Natural killer cell (primary cell): ENCODE measurements at regions not wholly inside any gene's neighbourhood (a gene's known extent, or its start where the extent isn't known, plus 50 kb on each side); places are given as distances from the start of the nearest gene placed in this dataset.

Experiments
- ATAC-seq, 3 donors: fragments of 150-1000 bp in 2 of 3; fragments of 200-7000 bp in 1 of 3; cut with Tn5 transposase; 1 replicate in 1 of 3; 2 replicates in 2 of 3; pipeline ENCODE4 v1.10.0; 2021; ENCODE audit warnings: mild to moderate bottlenecking in 2 of 3, moderate library complexity in 2 of 3
- DNase-seq, 2 donors: peaks; one replicate each; pipeline versions ENCODE4 v3.0.0 to v3.0.0-alpha.2; 2013 to 2021; ENCODE audit warnings: mixed read lengths in 1 of 2
- H3K27ac ChIP-seq: one replicate; pipeline ENCODE4 v1.5.1; 2013; ENCODE audit warnings: mild to moderate bottlenecking, low read length
- H3K27me3 ChIP-seq: one replicate; pipeline ENCODE4 v1.6.1; 2013; ENCODE audit warnings: low read length; ENCODE audit not compliant: control insufficient read depth, insufficient read depth
- H3K36me3 ChIP-seq: one replicate; pipeline ENCODE4 v1.6.1; 2013; ENCODE audit warnings: low read length; ENCODE audit not compliant: control insufficient read depth, insufficient read depth
- H3K4me1 ChIP-seq: one replicate; pipeline ENCODE4 v1.6.1; 2013; ENCODE audit warnings: low read length; ENCODE audit not compliant: control insufficient read depth, insufficient read depth
- H3K4me3 ChIP-seq: one replicate; pipeline ENCODE4 v1.5.1; 2013; ENCODE audit warnings: low read length
- H3K9me3 ChIP-seq: one replicate; pipeline ENCODE4 v1.6.1; 2013; ENCODE audit warnings: low read length; ENCODE audit not compliant: control insufficient read depth, insufficient read depth
- H3K27ac Mint-ChIP-seq, 2 donors: one replicate each; pipeline ENCODE4 v1.8.0; 2022; ENCODE audit warnings: mild to moderate bottlenecking in 2 of 2, mixed read lengths in 2 of 2, moderate library complexity in 1 of 2
- H3K27me3 Mint-ChIP-seq, 2 donors: one replicate each; pipeline ENCODE4 v1.8.0; 2022; ENCODE audit warnings: low read depth in 2 of 2, mixed read lengths in 2 of 2
- H3K36me3 Mint-ChIP-seq: one replicate; pipeline ENCODE4 v1.8.0; 2022; ENCODE audit warnings: mixed read lengths
- H3K4me1 Mint-ChIP-seq, 2 donors: one replicate each; pipeline ENCODE4 v1.8.0; 2022; ENCODE audit warnings: mixed read lengths in 2 of 2
- H3K4me3 Mint-ChIP-seq: one replicate; pipeline ENCODE4 v1.8.0; 2022; ENCODE audit warnings: mild to moderate bottlenecking, moderate library complexity, mixed read lengths
- H3K9me3 Mint-ChIP-seq, 2 donors: one replicate each; pipeline ENCODE4 v1.8.0; 2022; ENCODE audit warnings: mixed read lengths in 2 of 2
- CTCF ChIP-seq: fragments of 200-600 bp; IDR thresholded peaks from one replicate; pipeline ENCODE4 v1.8.0; 2022; ENCODE audit warnings: antibody characterized with exemption
- WGBS: methylation state at CpG from one replicate; pipeline ENCODE4 v1.1.7; 2013; ENCODE audit warnings: missing lambda C conversion rate; ENCODE audit not compliant: insufficient coverage; 5-methylcytosine and 5-hydroxymethylcytosine counted together
- intact Hi-C: fragments of 100-400 bp; cut with micrococcal nuclease; formaldehyde crosslinking; loops from one replicate; pipeline ENCODE4 v1.14.2; 2022

GRCh38 chr13:70896136-70896535 is 787.9 kb upstream of the KLHL1 start:
- ATAC-seq (no peak), DNase-seq (no peak)
- H3K36me3 ChIP-seq: no peaks in the 10 kb centered on the region
- intact Hi-C loops: no loop called here
- Mint-ChIP-seq H3K36me3 (no peaks in the 10 kb centered on the region), H3K4me3 (no peak overlapping the region), H3K9me3 (peaks cover 2 to 5% of the 10 kb centered on the region in 2 donors), H3K27ac (no peak overlapping the region), H3K4me1 (no peaks in the 10 kb centered on the region), H3K27me3 (no peaks in the 10 kb centered on the region)
- H3K27me3 ChIP-seq: no peaks in the 10 kb centered on the region
- no peak for TF ChIP-seq CTCF
- H3K4me3 ChIP-seq: no peak overlapping the region
- H3K4me1 ChIP-seq: no peaks in the 10 kb centered on the region
- H3K9me3 ChIP-seq: no peaks in the 10 kb centered on the region
- H3K27ac ChIP-seq: no peak overlapping the region

GRCh38 chr13:70895599-70895998 is 787.3 kb upstream of the KLHL1 start:
- Histone ChIP-seq H3K36me3 (no peaks in the 10 kb centered on the region), H3K9me3 (no peaks in the 10 kb centered on the region), H3K27ac (no peak overlapping the region), H3K27me3 (no peaks in the 10 kb centered on the region), H3K4me3 (no peak overlapping the region), H3K4me1 (no peaks in the 10 kb centered on the region)
- Mint-ChIP-seq H3K4me3 (no peak overlapping the region), H3K27me3 (no peaks in the 10 kb centered on the region), H3K9me3 (peaks cover 1 to 3% of the 10 kb centered on the region in 2 donors), H3K27ac (no peak overlapping the region), H3K4me1 (no peaks in the 10 kb centered on the region), H3K36me3 (no peaks in the 10 kb centered on the region)
- no peak for DNase-seq
- no peak for TF ChIP-seq CTCF
- no peak for ATAC-seq
- 71% methylated on average over 2 of the region's 3 CpGs for WGBS
- intact Hi-C loops: no loop called here

GRCh38 chr13:70894258-70894657 is 786.0 kb upstream of the KLHL1 start:
- Histone ChIP-seq H3K36me3 (no peaks in the 10 kb centered on the region), H3K9me3 (no peaks in the 10 kb centered on the region), H3K4me1 (no peaks in the 10 kb centered on the region), H3K27ac (no peak overlapping the region), H3K4me3 (no peak overlapping the region), H3K27me3 (no peaks in the 10 kb centered on the region)
- WGBS: 75% methylated on average over 1 of the region's 1 CpG
- Mint-ChIP-seq H3K36me3 (no peaks in the 10 kb centered on the region), H3K27ac (no peak overlapping the region), H3K4me3 (no peak overlapping the region), H3K9me3 (peaks cover under 1 to 3% of the 10 kb centered on the region in 2 donors), H3K27me3 (no peaks in the 10 kb centered on the region), H3K4me1 (no peaks in the 10 kb centered on the region)
- intact Hi-C loops: no loop called here
- ATAC-seq: no peak
- DNase-seq: no peak
- TF ChIP-seq CTCF: no peak

- no CpG with 5 or more reads among the region's 1 CpG for WGBS
These were observed 785.6 kb upstream of the KLHL1 start for GRCh38 chr13:70893832-70894231.

More at GRCh38 chr13:70893832-70894231, 785.6 kb upstream of the KLHL1 start:
- intact Hi-C loops: no loop called here
- Histone ChIP-seq H3K27ac (no peak overlapping the region), H3K36me3 (no peaks in the 10 kb centered on the region), H3K4me3 (no peak overlapping the region), H3K4me1 (no peaks in the 10 kb centered on the region), H3K9me3 (no peaks in the 10 kb centered on the region), H3K27me3 (no peaks in the 10 kb centered on the region)
- Mint-ChIP-seq H3K27me3 (no peaks in the 10 kb centered on the region), H3K36me3 (no peaks in the 10 kb centered on the region), H3K4me3 (no peak overlapping the region), H3K27ac (no peak overlapping the region), H3K9me3 (peaks cover 4 to 5% of the 10 kb centered on the region in 2 donors), H3K4me1 (no peaks in the 10 kb centered on the region)
- ATAC-seq: no peak
- TF ChIP-seq CTCF: no peak
- DNase-seq: no peak
